Fibroblast of lung (primary cell): ENCODE measurements at regions not wholly inside any gene's neighbourhood (a gene's known extent, or its start where the extent isn't known, plus 50 kb on each side); places are given as distances from the start of the nearest gene placed in this dataset.

Experiments used
- DNase-seq, 2 donors: peaks; one replicate each; pipeline versions ENCODE4 v3.0.0 to v3.0.0-alpha.2; 2010; ENCODE audit warnings: low read depth in 2 of 2
- H2AFZ ChIP-seq: 2 replicates; pipeline ENCODE4 v1.5.1; 2012; ENCODE audit warnings: low read length, control low read depth, inconsistent platforms
- H3K27ac ChIP-seq: 2 replicates; pipeline ENCODE4 v1.5.1; 2011; ENCODE audit warnings: low read length, control low read depth; ENCODE audit not compliant: insufficient read depth
- H3K27me3 ChIP-seq: 2 replicates; pipeline ENCODE4 v1.5.1; 2011; ENCODE audit warnings: mild to moderate bottlenecking, low read length; ENCODE audit not compliant: control insufficient read depth, insufficient read depth
- H3K36me3 ChIP-seq: 2 replicates; pipeline ENCODE4 v1.5.1; 2011; ENCODE audit warnings: low read length; ENCODE audit not compliant: control insufficient read depth, insufficient read depth
- H3K4me1 ChIP-seq: 2 replicates; pipeline ENCODE4 v1.5.1; 2011; ENCODE audit warnings: low read length; ENCODE audit not compliant: control insufficient read depth, insufficient read depth; ENCODE audit errors: extremely low read depth
- H3K4me2 ChIP-seq: 2 replicates; pipeline ENCODE4 v1.5.1; 2011; ENCODE audit warnings: low read length, control low read depth; ENCODE audit not compliant: insufficient read depth; ENCODE audit errors: extremely low read depth
- H3K4me3 ChIP-seq, 4 experiments: fragments of 200-600 bp in 1 of 4; sonication (generic) in 1 of 4; replicated peaks in 1 of 4; 2 replicates each; pipeline ENCODE4 v1.5.1; 2011 to 2016; ENCODE audit warnings: low read length in 4 of 4, low read depth in 3 of 4, mild to moderate bottlenecking in 3 of 4, control low read depth in 2 of 4, inconsistent platforms in 1 of 4, mixed read lengths in 1 of 4; ENCODE audit not compliant: insufficient read depth in 1 of 4; ENCODE audit errors: control extremely low read depth in 1 of 4
- H3K79me2 ChIP-seq: 2 replicates; pipeline ENCODE4 v1.5.1; 2012; ENCODE audit warnings: mild to moderate bottlenecking, low read length, inconsistent platforms; ENCODE audit not compliant: control insufficient read depth, insufficient read depth
- H3K9ac ChIP-seq: 2 replicates; pipeline ENCODE4 v1.5.1; 2011; ENCODE audit warnings: mild to moderate bottlenecking, low read length, control low read depth; ENCODE audit not compliant: insufficient read depth
- H3K9me3 ChIP-seq: 2 replicates; pipeline ENCODE4 v1.5.1; 2012; ENCODE audit warnings: low read depth, low read length; ENCODE audit not compliant: control insufficient read depth, insufficient read depth
- H4K20me1 ChIP-seq: 2 replicates; pipeline ENCODE4 v1.5.1; 2011; ENCODE audit warnings: low read length; ENCODE audit not compliant: control insufficient read depth, insufficient read depth; ENCODE audit errors: extremely low read depth
- EZH2 ChIP-seq: IDR thresholded peaks from 2 replicates; pipeline ENCODE4 v1.5.1; 2012; ENCODE audit warnings: low read length, control low read depth, mild to moderate bottlenecking; ENCODE audit errors: missing control alignments
- TF ChIP-seq, protein P1 (sequence below), 2 donors: IDR thresholded peaks in 1 of 2; conservative IDR thresholded peaks in 1 of 2; 1 replicate in 1 of 2; 2 replicates in 1 of 2; pipeline ENCODE4 v1.5.1; 2011 to 2012; ENCODE audit warnings: low read length in 2 of 2, control low read depth in 1 of 2, inconsistent platforms in 1 of 2, low read depth in 1 of 2, mild to moderate bottlenecking in 1 of 2

DNA sequence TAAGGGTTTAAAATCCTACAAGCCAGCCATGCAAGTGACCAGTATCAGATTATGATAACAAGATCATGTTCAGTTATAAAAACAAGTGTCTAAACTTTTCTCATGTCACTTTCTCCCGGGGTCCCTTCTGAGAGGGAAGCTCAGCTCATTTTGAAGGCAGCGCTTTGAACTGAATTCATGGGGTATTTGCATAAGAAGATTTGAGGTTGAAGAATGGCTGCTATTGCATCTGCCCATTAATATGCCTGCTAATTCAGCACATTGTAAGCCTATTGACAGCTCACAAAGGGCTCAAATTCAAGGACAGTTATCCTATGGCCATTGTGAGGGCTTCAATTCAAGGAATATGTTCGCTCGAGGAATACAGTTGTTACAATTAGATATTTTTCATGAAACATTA is 290.2 kb upstream of the IRX3 start:
- Histone ChIP-seq H4K20me1 (no peaks in the 10 kb centered on the region), H3K4me1 (no peaks in the 10 kb centered on the region), H3K9ac (no peak overlapping the region), H3K79me2 (no peaks in the 10 kb centered on the region), H3K27ac (no peak overlapping the region), H2AFZ (no peak overlapping the region), H3K4me3 (no peak overlapping the region), H3K9me3 (no peaks in the 10 kb centered on the region), H3K27me3 (peaks cover 10% of the 10 kb centered on the region), H3K36me3 (no peaks in the 10 kb centered on the region), H3K4me2 (no peak overlapping the region)
- DNase-seq, result no peak
- TF ChIP-seq, protein P1, sequence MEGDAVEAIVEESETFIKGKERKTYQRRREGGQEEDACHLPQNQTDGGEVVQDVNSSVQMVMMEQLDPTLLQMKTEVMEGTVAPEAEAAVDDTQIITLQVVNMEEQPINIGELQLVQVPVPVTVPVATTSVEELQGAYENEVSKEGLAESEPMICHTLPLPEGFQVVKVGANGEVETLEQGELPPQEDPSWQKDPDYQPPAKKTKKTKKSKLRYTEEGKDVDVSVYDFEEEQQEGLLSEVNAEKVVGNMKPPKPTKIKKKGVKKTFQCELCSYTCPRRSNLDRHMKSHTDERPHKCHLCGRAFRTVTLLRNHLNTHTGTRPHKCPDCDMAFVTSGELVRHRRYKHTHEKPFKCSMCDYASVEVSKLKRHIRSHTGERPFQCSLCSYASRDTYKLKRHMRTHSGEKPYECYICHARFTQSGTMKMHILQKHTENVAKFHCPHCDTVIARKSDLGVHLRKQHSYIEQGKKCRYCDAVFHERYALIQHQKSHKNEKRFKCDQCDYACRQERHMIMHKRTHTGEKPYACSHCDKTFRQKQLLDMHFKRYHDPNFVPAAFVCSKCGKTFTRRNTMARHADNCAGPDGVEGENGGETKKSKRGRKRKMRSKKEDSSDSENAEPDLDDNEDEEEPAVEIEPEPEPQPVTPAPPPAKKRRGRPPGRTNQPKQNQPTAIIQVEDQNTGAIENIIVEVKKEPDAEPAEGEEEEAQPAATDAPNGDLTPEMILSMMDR (conservative IDR thresholded peaks at IDR 0.05 in 1 of 2, IDR thresholded peaks at IDR 0.05 in 1 of 2; ENCODE audit: low read depth in 1 of 2, low read length in 2 of 2), result no peak
- TF ChIP-seq EZH2, result no peak

DNA sequence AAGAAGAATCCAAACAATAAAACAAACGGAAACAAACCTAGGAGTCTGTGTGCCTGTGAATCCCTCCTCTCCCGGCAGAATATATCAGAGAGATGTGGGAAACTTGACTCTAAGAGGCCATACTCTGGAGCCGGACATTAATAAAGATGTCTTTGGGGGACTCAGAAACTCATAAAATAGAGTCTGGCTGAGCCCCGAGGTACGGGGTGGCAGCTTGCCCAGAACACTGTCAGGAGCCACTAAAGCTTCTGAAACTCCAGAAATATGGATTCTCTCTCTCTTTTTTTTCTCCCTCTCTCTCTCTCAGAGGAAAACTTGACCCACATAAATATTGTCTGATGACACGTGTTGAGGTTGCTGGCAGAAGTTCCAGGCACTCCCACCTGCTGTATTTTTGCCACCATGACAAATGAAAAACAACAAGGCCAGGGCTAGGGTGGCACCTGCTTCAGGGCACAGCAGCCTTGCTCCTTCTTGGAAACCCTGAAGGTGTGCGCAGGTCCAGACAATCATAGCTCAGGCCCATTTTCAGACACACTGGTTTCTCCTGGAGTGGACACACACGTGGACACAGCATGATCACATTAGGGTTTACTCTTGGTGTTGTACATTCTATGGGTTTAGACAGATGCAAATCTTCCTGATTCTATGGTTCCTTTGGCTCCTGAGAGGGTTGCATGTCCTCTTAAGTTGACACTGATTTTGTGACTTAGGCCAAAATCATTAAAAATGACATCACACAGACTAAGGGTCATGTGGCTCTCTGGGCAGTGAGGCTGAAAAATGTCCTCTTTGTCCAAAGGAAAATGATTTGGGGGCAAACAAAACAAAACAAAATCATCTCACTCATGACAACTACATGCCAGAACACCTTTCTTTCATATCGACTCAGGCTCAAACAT is 282.6 kb upstream of the IRX3 start:
- Histone ChIP-seq H3K79me2 (no peaks in the 10 kb centered on the region), H3K36me3 (no peaks in the 10 kb centered on the region), H3K9ac (no peak overlapping the region), H2AFZ (no peak overlapping the region), H3K27ac (no peak overlapping the region), H4K20me1 (no peaks in the 10 kb centered on the region), H3K9me3 (no peaks in the 10 kb centered on the region), H3K4me3 (no peak overlapping the region), H3K27me3 (no peaks in the 10 kb centered on the region), H3K4me1 (no peaks in the 10 kb centered on the region), H3K4me2 (no peak overlapping the region)
- no peak for DNase-seq
- TF ChIP-seq EZH2, result no peak
- TF ChIP-seq, protein P1 (conservative IDR thresholded peaks at IDR 0.05 in 1 of 2, IDR thresholded peaks at IDR 0.05 in 1 of 2; ENCODE audit: low read depth in 1 of 2, low read length in 2 of 2), result no peak

DNA sequence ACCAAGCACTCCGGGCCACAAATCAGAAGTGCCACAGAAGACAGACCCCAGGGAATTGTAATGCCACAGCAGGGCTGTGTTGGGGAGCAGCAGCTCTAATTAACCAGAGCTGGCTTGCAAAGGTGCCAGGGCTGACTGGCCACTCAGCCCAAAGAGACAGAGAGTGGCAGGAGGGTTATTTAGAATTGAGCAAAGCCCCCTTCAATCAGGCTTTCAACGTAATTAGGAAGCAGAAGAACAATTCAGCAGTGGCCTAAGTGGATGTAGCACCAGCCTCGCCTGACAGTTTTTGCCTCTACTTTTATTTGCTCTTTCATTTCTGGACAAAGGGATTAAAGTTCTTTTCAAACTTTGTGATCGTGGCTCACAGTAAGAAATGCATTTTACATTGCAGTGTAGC is 278.3 kb upstream of the IRX3 start:
- no peak overlapping the region for H3K27ac ChIP-seq
- no peaks in the 10 kb centered on the region for H3K36me3 ChIP-seq
- no peaks in the 10 kb centered on the region for H3K4me1 ChIP-seq
- no peak for DNase-seq
- H3K4me2 ChIP-seq, result no peak overlapping the region
- H3K9ac ChIP-seq, result no peak overlapping the region
- no peak overlapping the region for H3K4me3 ChIP-seq
- no peaks in the 10 kb centered on the region for H3K9me3 ChIP-seq
- no peaks in the 10 kb centered on the region for H4K20me1 ChIP-seq
- TF ChIP-seq EZH2, result no peak
- no peaks in the 10 kb centered on the region for H3K79me2 ChIP-seq
- H2AFZ ChIP-seq, result no peak overlapping the region
- no peaks in the 10 kb centered on the region for H3K27me3 ChIP-seq
